ENCODE measurements at regions not wholly inside any gene's neighbourhood (a gene's known extent, or its start where the extent isn't known, plus 50 kb on each side); places are given as distances from the start of the nearest gene placed in this dataset.

DNA sequence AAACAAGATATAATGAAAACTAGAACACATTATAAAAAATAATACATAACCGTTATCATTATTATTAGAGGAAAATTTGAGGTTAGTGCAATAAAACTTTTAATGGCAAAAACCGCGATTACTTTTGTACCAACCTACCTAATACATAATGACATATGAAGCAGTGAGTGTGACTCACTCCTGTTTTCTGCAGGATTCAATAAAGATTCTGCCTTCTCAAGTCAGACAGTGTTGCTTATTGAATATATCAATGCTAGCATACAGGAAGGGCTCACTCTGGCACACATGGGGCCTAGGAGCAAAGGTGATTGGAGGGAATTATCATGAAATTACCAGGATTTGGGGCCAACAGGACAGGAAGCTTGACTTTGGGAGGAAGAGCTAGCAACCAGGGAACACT is 230.8 kb upstream of the CEP162 start:
- H3K9me3 ChIP-seq (replicated peaks in 1 of 2; ENCODE audit: control insufficient read depth in 1 of 2, insufficient read depth in 1 of 2, low read length in 2 of 2): no peaks in the 10 kb centered on the region
- no peak overlapping the region for H3K27ac ChIP-seq (ENCODE audit: low read depth in 1 of 2, low read length in 2 of 2)
- WGBS (ENCODE audit: insufficient coverage): no CpG with 5 or more reads among the region's 3 CpGs
- no peak overlapping the region for H3K27ac Mint-ChIP-seq
- H2AFZ ChIP-seq (ENCODE audit: insufficient read depth, low read depth, low read length, poor library complexity, severe bottlenecking): no peak overlapping the region
- TF ChIP-seq CTCF (IDR thresholded peaks at IDR 0.05): no peak
- no peaks in the 10 kb centered on the region for H3K36me3 ChIP-seq (replicated peaks in 1 of 2; ENCODE audit: control insufficient read depth in 1 of 2, insufficient read depth in 2 of 2, low read length in 2 of 2)
- H4K20me1 ChIP-seq (ENCODE audit: insufficient read depth, low read length): no peaks in the 10 kb centered on the region
- H3K4me1 ChIP-seq (ENCODE audit: control insufficient read depth in 1 of 2, insufficient read depth in 2 of 2, low read length in 2 of 2): no peaks in the 10 kb centered on the region
- DNase-seq: no peak
- peaks cover 2 to 3% (median 3%) of the 10 kb centered on the region in 3 donors for H3K27me3 Mint-ChIP-seq (ENCODE audit: low read depth in 3 of 3)
- no peak overlapping the region for H3K4me3 ChIP-seq (replicated peaks in 1 of 3; ENCODE audit: low read depth in 2 of 3, low read length in 3 of 3)
- no peak overlapping the region for H3K4me2 ChIP-seq (replicated peaks; ENCODE audit: extremely low read depth, low read length, poor library complexity, severe bottlenecking)
- no peak overlapping the region for H3K4me3 Mint-ChIP-seq
- H3K79me2 ChIP-seq (ENCODE audit: insufficient read depth, low read length): no peaks in the 10 kb centered on the region
- no peaks in the 10 kb centered on the region for H3K4me1 Mint-ChIP-seq
- peaks cover 0 to 3% (median 0%) of the 10 kb centered on the region in 7 donors for H3K9me3 Mint-ChIP-seq
- H3K27me3 ChIP-seq (ENCODE audit: control insufficient read depth in 2 of 2, insufficient read depth in 2 of 2, low read length in 2 of 2): no peaks in the 10 kb centered on the region
- H3K9ac ChIP-seq (ENCODE audit: insufficient read depth, low read length, poor library complexity, severe bottlenecking): no peak overlapping the region
- H3K36me3 Mint-ChIP-seq: no peaks in the 10 kb centered on the region
- intact Hi-C loops (cut with micrococcal nuclease): no loop called here

DNA sequence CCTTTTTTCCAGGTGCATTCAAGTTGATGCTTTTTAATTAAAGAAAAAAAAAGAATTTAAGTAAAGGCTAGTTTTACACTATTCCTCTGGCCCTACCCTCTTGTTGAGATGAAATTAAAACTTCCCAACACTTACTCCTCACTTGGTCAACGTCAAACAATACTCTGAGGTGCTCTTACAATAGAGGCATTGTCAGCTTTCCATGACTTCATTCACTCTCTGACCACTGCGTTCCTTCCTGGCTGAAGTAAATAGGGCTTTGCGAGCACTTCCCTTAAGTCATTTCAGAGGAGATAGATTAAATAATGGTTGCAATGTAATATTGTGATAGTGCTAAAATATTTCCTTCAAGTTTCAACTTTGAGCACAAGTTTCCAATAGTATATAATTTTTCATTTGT is 229.8 kb upstream of the CEP162 start:
- H3K4me1 Mint-ChIP-seq: no peaks in the 10 kb centered on the region
- no peak overlapping the region for H3K27ac Mint-ChIP-seq
- H3K9ac ChIP-seq (ENCODE audit: insufficient read depth, low read length, poor library complexity, severe bottlenecking): no peak overlapping the region
- H3K9me3 ChIP-seq (replicated peaks in 1 of 2; ENCODE audit: control insufficient read depth in 1 of 2, insufficient read depth in 1 of 2, low read length in 2 of 2): no peaks in the 10 kb centered on the region
- no peak overlapping the region for H3K4me3 Mint-ChIP-seq
- no CpG with 5 or more reads among the region's 3 CpGs for WGBS (ENCODE audit: insufficient coverage)
- H3K4me2 ChIP-seq (replicated peaks; ENCODE audit: extremely low read depth, low read length, poor library complexity, severe bottlenecking): no peak overlapping the region
- H3K4me1 ChIP-seq (ENCODE audit: control insufficient read depth in 1 of 2, insufficient read depth in 2 of 2, low read length in 2 of 2): no peaks in the 10 kb centered on the region
- no peaks in the 10 kb centered on the region for H3K36me3 ChIP-seq (replicated peaks in 1 of 2; ENCODE audit: control insufficient read depth in 1 of 2, insufficient read depth in 2 of 2, low read length in 2 of 2)
- H2AFZ ChIP-seq (ENCODE audit: insufficient read depth, low read depth, low read length, poor library complexity, severe bottlenecking): no peak overlapping the region
- DNase-seq: no peak
- no peak overlapping the region for H3K27ac ChIP-seq (ENCODE audit: low read depth in 1 of 2, low read length in 2 of 2)
- no peaks in the 10 kb centered on the region for H3K27me3 ChIP-seq (ENCODE audit: control insufficient read depth in 2 of 2, insufficient read depth in 2 of 2, low read length in 2 of 2)
- H3K9me3 Mint-ChIP-seq: peaks cover 0 to 3% (median 0%) of the 10 kb centered on the region in 7 donors
- no peaks in the 10 kb centered on the region for H3K79me2 ChIP-seq (ENCODE audit: insufficient read depth, low read length)
- H3K27me3 Mint-ChIP-seq (ENCODE audit: low read depth in 3 of 3): peaks cover 2 to 3% (median 3%) of the 10 kb centered on the region in 3 donors
- H3K4me3 ChIP-seq (replicated peaks in 1 of 3; ENCODE audit: low read depth in 2 of 3, low read length in 3 of 3): no peak overlapping the region
- TF ChIP-seq CTCF (IDR thresholded peaks at IDR 0.05): no peak
- no peaks in the 10 kb centered on the region for H4K20me1 ChIP-seq (ENCODE audit: insufficient read depth, low read length)
- intact Hi-C loops (cut with micrococcal nuclease): no loop called here
- no peaks in the 10 kb centered on the region for H3K36me3 Mint-ChIP-seq
